ENCODE measurements at regions not wholly inside any gene's neighbourhood (a gene's known extent, or its start where the extent isn't known, plus 50 kb on each side); places are given as distances from the start of the nearest gene placed in this dataset.

DNA sequence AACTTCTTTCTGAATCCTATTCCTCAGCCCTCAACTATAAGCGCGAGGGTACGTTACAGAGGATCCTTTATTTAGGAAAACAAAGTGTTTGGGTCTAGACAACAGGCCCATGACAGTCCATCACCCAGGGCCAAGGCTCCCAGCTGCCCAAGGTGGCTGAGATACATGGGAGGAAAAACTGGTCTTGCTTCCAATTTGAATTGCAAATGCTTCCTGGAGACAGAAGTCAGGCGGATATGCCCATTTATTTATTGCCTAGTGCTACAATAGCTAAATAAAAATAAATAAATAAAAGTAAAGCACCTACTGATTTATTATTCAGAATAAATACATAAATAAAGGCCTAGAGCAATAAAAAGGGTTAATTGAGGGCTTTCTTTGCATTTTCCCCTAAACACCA is 248.7 kb downstream of the DHX15 start:
- TF ChIP-seq POLR2A (IDR thresholded peaks at IDR 0.05; ENCODE audit: low read length) (no peak), GATA1 (IDR thresholded peaks at IDR 0.05; ENCODE audit: low read depth, low read length) (no peak)
